HUES6 (cell line): ENCODE measurements at regions not wholly inside any gene's neighbourhood (a gene's known extent, or its start where the extent isn't known, plus 50 kb on each side); places are given as distances from the start of the nearest gene placed in this dataset.
"Not testable (repeated sequence)": the region's sequence is repeated elsewhere in the genome, so short reads cannot be mapped to it uniquely, and the experiment has no call there.

ENCODE experiments used
- H3K27ac ChIP-seq: 2 replicates; pipeline ENCODE4 v1.7.0; 2013; ENCODE audit warnings: low read depth, mild to moderate bottlenecking, low read length, inconsistent platforms
- H3K27me3 ChIP-seq: 2 replicates; pipeline ENCODE4 v1.6.1; 2013; ENCODE audit warnings: low read length; ENCODE audit not compliant: control insufficient read depth, insufficient read depth
- H3K36me3 ChIP-seq: 2 replicates; pipeline ENCODE4 v1.6.1; 2013; ENCODE audit warnings: low read length; ENCODE audit not compliant: control insufficient read depth, insufficient read depth
- H3K4me1 ChIP-seq: 2 replicates; pipeline ENCODE4 v1.6.1; 2013; ENCODE audit warnings: low read length; ENCODE audit not compliant: control insufficient read depth, insufficient read depth
- H3K4me3 ChIP-seq: 2 replicates; pipeline ENCODE4 v1.5.1; 2013; ENCODE audit warnings: low read depth, low read length
- H3K9ac ChIP-seq: one replicate; pipeline ENCODE4 v1.6.1; 2013; ENCODE audit warnings: mild to moderate bottlenecking, low read length
- H3K9me3 ChIP-seq: 2 replicates; pipeline ENCODE4 v1.6.1; 2013; ENCODE audit warnings: low read depth, low read length; ENCODE audit not compliant: control insufficient read depth, insufficient read depth

- 0 out of 2 replicates have a peak, but pooled peaks cover 4% of the 10 kb centered on the region for H3K9me3 ChIP-seq
- no peak overlapping the region for H3K9ac ChIP-seq
- no peak overlapping the region for H3K4me3 ChIP-seq
- H3K36me3 ChIP-seq, result no peaks in the 10 kb centered on the region
- no peak overlapping the region for H3K27ac ChIP-seq
- H3K4me1 ChIP-seq, result no peaks in the 10 kb centered on the region
- no peaks in the 10 kb centered on the region for H3K27me3 ChIP-seq
Measured at GRCh38 chr10:8173866-8174243, 119.4 kb downstream of the GATA3 start.

GRCh38 chr10:8174762-8175161 is 120.3 kb downstream of the GATA3 start:
- Histone ChIP-seq H3K9me3 (0 out of 2 replicates have a peak, but pooled peaks cover 4% of the 10 kb centered on the region), H3K9ac (no peak overlapping the region), H3K27ac (no peak overlapping the region), H3K4me3 (no peak overlapping the region), H3K4me1 (no peaks in the 10 kb centered on the region), H3K27me3 (no peaks in the 10 kb centered on the region), H3K36me3 (no peaks in the 10 kb centered on the region)

- H3K36me3 ChIP-seq, H3K9me3 ChIP-seq, H3K4me1 ChIP-seq, H3K27me3 ChIP-seq, H3K4me3 ChIP-seq, H3K27ac ChIP-seq, H3K9ac ChIP-seq: not testable (repeated sequence)
Measured at GRCh38 chr10:8177526-8177925, 123.0 kb downstream of the GATA3 start.

- H3K36me3 ChIP-seq, H3K9me3 ChIP-seq, H3K9ac ChIP-seq, H3K4me3 ChIP-seq, H3K27ac ChIP-seq, H3K27me3 ChIP-seq: not testable (repeated sequence)
- H3K4me1 ChIP-seq, result peaks cover 13% of the 10 kb centered on the region
Measured at GRCh38 chr10:8179773-8180172, 125.3 kb downstream of the GATA3 start.

- no peak overlapping the region for H3K9ac ChIP-seq
- no peaks in the 10 kb centered on the region for H3K27me3 ChIP-seq
- no peaks in the 10 kb centered on the region for H3K9me3 ChIP-seq
- no peak overlapping the region for H3K27ac ChIP-seq
- no peak overlapping the region for H3K4me3 ChIP-seq
- peaks cover 13% of the 10 kb centered on the region for H3K4me1 ChIP-seq
- H3K36me3 ChIP-seq, result no peaks in the 10 kb centered on the region
Measured at GRCh38 chr10:8180360-8181109, 126.0 kb downstream of the GATA3 start.

GRCh38 chr10:8181496-8182157 is 127.1 kb downstream of the GATA3 start:
- Histone ChIP-seq H3K27ac (no peak overlapping the region), H3K4me3 (no peak overlapping the region), H3K9ac (no peak overlapping the region), H3K9me3 (no peaks in the 10 kb centered on the region), H3K27me3 (no peaks in the 10 kb centered on the region), H3K4me1 (peaks cover 13% of the 10 kb centered on the region), H3K36me3 (no peaks in the 10 kb centered on the region)

GRCh38 chr10:8182806-8183205 is 128.3 kb downstream of the GATA3 start:
- Histone ChIP-seq H3K4me1 (peaks cover 13% of the 10 kb centered on the region), H3K36me3 (no peaks in the 10 kb centered on the region), H3K9ac (no peak overlapping the region), H3K27me3 (no peaks in the 10 kb centered on the region), H3K27ac (no peak overlapping the region), H3K9me3 (no peaks in the 10 kb centered on the region), H3K4me3 (no peak overlapping the region)

GRCh38 chr10:8183241-8183704 is 128.8 kb downstream of the GATA3 start:
- H3K9ac ChIP-seq, result no peak overlapping the region
- H3K4me1 ChIP-seq, result peaks cover 13% of the 10 kb centered on the region
- H3K36me3 ChIP-seq, result no peaks in the 10 kb centered on the region
- H3K4me3 ChIP-seq, result no peak overlapping the region
- H3K27me3 ChIP-seq, result no peaks in the 10 kb centered on the region
- H3K27ac ChIP-seq, result no peak overlapping the region
- H3K9me3 ChIP-seq, result no peaks in the 10 kb centered on the region

GRCh38 chr10:8187171-8187666 is 132.7 kb downstream of the GATA3 start:
- Histone ChIP-seq H3K4me1 (peaks cover 15% of the 10 kb centered on the region), H3K27ac (no peak overlapping the region), H3K27me3 (no peaks in the 10 kb centered on the region), H3K4me3 (no peak overlapping the region), H3K9me3 (no peaks in the 10 kb centered on the region), H3K9ac (no peak overlapping the region), H3K36me3 (no peaks in the 10 kb centered on the region)

GRCh38 chr10:8189458-8189857 is 135.0 kb downstream of the GATA3 start:
- no peaks in the 10 kb centered on the region for H3K36me3 ChIP-seq
- no peak overlapping the region for H3K27ac ChIP-seq
- no peak overlapping the region for H3K4me3 ChIP-seq
- peaks cover 8% of the 10 kb centered on the region for H3K4me1 ChIP-seq
- no peak overlapping the region for H3K9ac ChIP-seq
- H3K27me3 ChIP-seq, result no peaks in the 10 kb centered on the region
- no peaks in the 10 kb centered on the region for H3K9me3 ChIP-seq

GRCh38 chr10:8192301-8192700 is 137.8 kb downstream of the GATA3 start:
- Histone ChIP-seq H3K36me3 (no peaks in the 10 kb centered on the region), H3K27ac (no peak overlapping the region), H3K27me3 (no peaks in the 10 kb centered on the region), H3K4me1 (peaks cover 8% of the 10 kb centered on the region), H3K9me3 (no peaks in the 10 kb centered on the region), H3K4me3 (no peak overlapping the region), H3K9ac (no peak overlapping the region)
